HG02571 (cell line): ENCODE measurements at regions not wholly inside any gene's neighbourhood (a gene's known extent, or its start where the extent isn't known, plus 50 kb on each side); places are given as distances from the start of the nearest gene placed in this dataset.
"Not testable (repeated sequence)": the region's sequence is repeated elsewhere in the genome, so short reads cannot be mapped to it uniquely, and the experiment has no call there.

Experiments
- ATAC-seq: cut with Tn5 transposase; IDR thresholded peaks from one replicate; pipeline ENCODE4 v1.9.1; 2021; ENCODE audit warnings: mild to moderate bottlenecking, moderate library complexity; ENCODE audit not compliant: unreplicated experiment

DNA sequence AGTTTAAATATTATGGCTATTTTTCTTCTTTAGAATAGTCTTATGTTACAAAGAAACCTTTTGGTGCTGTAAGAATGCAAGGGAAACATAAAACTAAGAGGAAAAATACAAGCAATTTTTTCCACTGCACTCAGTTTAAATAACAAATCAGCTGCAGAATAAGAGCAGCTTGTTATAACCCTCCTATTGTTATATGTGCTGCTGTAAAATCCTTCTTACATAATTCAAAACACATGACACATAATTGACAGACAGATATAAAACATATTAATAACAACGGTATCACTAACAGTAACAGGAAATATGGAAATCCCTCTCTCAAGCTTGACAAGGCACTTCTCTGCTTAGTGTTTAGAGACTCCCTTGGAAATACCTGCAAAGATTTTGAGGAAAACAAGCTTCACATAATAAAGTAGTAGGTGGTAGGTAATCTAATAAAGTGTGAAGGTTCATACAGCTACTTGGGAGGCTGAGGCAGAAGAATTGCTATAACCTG is 385.3 kb upstream of the HS3ST1 start:
- ATAC-seq: no peak

DNA sequence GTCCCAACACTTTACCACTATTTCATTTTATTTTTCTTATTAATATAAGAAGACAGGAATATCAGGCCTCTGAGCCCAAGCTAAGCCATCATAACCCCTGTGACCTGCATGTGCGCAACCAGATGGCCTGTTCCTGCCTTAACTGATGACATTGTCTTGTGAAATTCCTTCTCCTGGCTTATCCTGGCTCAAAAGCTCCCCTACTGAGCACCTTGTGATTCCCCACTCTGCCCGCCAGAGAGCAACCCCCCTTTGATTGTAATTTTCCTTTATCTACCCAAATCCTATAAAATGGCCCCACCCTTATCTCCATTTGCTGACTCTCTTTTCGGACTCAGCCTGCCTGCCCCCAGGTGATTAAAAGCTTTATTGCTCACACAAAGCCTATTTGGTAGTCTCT is 382.8 kb upstream of the HS3ST1 start:
- ATAC-seq: not testable (repeated sequence)

DNA sequence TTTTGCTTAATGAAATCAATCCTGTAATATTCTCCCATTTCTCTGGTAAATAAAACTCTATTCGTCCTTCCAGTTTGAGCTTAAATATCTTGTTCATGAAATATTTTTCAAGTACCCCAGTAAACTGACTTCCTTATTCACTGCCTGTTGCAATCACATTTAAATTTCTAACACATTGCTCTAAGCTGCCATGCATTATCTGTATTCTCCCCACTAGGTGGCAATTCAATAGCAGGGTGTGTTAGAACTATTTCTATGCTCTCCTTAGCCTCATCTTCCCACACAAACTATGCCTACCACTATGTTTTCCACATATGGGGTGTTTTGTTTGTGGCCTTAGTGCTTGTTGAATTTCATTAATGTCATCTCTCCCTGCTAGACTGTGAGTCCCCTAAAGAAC is 377.1 kb upstream of the HS3ST1 start:
- no peak for ATAC-seq

DNA sequence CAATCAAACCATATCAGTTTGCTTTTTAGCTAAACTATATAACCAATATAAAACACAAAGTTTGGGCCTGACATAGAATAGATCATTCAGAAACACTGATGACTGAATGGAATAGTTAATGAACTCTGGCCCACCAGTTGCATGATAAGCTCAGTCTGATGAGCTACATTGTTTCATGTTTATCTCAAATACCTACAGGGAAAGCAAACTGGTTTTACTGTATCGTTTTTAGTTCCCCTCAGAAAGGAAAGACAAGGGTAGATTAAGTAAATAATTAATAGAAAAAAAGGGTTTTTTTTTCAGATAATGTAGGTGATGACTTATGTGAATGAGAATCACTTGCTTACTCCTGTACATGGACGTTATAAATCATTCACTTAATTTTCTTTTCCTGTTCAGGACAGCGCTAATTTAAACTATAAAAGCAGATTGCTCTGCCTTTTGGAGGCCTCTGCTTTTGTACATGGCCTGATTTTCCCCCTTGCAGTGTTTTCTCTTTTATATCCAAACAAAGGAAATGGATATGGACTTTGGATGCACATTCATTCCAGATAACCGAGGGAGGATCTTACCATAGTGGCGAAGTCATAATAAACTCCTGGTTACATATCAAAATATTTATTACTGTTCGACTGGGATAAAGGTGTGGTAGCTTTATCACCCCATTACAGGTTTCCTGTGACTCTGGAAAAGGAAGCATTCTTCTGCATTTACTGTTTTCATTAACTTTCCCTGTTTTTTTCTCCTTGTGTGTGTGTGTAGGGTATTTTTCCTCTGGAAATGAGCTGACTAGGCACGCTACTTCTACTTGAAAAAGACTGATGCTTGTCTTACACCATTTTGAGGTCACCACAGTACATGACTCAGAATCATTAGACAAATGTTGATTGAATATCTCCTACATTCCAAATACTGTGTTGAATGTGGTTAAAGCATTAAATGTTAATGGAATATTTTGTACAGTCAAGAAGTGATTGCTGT is 373.1 kb upstream of the HS3ST1 start:
- peak; percentile 70 for ATAC-seq

DNA sequence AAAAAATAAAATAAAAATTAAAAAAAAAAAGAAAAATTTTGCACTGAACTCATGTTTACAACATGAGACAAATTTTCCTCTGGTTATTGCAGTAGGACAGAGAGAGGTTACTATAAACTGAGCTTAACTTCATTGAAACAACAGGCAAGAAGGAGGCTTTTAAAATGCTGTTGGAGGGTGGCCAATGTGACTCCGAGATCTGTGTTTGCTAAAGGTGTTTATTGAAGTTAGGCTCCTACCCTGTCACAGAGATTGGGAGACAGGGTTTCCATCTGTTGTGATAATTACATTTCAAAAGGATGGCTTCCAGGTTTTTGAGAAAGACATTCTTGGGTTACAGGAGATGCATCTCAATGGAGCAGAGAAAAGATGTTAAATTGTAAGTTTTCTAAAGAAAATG is 370.5 kb upstream of the HS3ST1 start:
- ATAC-seq: no peak

DNA sequence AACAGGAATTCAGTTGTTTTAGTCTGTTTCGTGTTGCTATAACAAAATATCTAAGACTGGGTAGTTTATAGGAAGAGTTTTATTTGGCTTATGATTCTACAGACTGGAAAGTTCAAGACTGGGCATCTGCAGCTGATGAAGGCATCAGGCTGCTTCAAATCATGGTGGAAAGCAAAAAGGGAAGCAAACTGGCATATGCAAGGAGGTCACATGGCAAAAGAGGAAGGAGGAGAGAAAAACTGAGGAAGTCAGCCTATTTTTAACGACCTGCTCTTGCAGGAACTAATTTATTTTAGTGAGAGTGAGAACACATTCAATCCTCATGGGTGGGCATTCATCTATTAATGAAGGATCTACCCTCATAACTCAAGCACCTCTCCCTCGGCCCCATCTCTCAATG is 363.1 kb upstream of the HS3ST1 start:
- ATAC-seq: no peak

DNA sequence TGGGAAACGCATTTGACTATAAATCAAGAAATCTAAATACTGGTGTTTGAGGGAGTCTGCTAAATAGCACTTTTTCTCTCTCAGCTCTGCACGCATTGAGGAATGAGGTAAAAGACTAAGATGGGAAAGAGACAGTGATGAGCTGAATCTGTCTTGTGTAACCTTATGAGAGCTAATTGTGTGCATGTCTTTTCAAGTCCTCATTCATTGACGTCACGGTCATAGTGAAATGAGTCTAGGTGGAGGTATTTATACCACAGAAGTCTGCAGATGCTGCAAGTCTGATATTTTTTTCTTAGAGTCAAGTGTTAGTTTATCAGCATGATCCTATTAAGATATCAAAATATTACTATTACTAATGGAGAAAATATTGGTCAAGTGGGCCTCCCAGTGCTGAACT is 361.5 kb upstream of the HS3ST1 start:
- no peak for ATAC-seq

DNA sequence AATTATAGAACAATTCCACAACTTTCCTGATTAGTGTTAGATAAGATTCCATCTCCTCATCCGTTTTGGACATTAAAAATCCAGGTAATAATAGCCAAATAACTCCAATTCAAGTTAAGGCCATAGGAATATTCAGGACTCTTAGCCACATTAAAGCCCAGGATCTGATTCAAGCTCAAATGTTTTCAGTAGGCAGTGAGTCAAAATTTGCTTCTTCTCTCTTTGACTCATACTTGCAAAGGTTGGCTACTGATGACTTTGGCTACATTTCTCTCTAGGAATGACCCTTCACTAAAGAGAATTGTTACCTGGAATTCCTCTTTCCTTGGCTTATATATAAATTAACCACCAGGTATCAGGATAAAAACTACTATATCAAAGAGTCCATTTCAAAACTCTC is 354.9 kb upstream of the HS3ST1 start:
- no peak for ATAC-seq

DNA sequence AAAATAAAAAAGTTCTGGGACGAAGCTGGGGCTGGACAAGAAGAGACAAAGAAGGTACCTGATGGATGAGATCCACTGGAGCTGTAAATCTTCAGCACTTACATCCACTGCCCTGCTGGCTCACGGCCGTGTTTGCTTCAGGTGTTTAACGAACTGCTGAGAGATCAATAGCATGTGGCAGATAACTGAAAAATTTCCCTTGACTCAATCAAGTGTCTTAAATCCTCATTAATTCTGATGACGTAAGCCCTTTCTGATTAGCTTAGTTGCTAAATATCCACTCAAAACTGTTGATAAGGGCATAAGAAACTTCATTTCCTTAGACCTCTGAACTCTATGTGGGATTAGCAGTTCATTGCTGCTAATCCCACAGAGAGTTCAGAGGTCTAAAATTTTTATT is 354.2 kb upstream of the HS3ST1 start:
- ATAC-seq: no peak

DNA sequence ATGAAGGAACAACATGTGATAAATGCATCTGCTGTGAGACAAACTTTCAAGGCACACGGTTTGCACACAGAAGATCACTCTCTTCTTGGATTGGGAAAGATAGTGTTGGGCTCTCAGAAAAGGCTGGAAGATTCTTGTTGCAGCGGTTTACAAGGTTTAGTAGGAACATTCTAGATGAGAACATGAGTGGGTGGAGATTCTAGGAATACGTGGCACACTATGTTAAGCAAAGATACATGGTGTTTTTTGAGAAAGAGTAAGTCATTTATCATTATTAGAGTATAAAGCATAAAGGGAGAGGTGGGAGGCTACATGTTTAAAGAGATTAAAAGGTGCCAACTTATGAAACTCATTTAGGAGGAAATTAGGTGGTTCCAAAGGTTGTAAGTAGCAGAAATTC is 348.8 kb upstream of the HS3ST1 start:
- ATAC-seq: no peak

DNA sequence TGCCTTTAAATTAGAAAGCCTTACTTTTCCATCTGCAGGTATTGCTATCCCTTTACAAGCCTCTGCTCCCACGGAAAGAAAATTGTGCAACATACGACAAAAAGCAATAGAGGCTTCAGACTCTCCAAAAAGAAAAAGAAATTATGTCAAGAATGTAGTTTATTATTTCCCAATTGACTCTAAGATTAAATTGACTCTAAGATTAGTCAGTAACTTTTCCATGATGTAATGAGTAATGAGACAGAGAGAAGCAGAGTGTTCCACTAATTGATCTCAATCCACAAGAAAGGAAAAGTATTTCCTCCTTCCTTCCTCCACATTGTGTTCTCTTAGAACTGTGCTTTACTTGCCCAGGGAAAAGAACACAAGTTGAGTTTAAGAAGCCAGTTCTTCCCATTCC is 345.7 kb upstream of the HS3ST1 start:
- no peak for ATAC-seq

DNA sequence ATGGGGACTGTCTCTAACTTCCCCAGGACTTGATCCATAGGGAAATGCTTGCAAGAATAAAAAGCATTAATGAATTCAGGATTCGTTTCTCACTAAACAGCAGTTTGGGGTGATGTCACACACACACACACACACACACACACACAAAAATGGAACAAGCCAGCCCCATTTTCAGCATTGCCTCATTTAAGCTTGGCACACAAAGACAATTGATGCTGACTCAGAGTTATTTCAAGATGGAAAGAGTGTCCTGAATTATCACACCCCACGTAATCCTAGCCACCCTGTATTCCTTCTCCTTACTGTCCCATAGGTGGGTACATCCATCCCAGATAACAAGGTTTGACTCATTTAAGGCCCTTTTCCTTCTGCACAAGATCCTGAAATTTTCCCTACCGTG is 345.1 kb upstream of the HS3ST1 start:
- no peak for ATAC-seq

DNA sequence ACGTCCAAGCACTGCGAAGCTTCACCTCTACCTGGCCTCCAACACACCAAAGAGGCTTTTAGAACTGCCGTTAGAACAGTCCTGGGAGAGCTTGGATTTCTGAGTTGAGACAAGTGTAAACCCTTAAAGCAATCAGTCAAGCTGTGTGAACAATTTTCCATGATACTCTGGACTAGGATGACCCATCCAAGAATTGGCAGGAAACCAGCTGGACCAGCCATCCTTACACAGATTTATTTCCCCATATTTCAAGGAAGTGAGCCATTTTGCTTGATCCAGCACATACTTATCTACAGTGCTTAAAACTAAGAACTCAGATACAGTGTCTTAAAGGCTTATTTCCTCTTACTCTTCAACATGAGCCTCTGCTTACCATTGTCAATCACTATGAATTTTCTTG is 340.7 kb upstream of the HS3ST1 start:
- ATAC-seq: no peak

DNA sequence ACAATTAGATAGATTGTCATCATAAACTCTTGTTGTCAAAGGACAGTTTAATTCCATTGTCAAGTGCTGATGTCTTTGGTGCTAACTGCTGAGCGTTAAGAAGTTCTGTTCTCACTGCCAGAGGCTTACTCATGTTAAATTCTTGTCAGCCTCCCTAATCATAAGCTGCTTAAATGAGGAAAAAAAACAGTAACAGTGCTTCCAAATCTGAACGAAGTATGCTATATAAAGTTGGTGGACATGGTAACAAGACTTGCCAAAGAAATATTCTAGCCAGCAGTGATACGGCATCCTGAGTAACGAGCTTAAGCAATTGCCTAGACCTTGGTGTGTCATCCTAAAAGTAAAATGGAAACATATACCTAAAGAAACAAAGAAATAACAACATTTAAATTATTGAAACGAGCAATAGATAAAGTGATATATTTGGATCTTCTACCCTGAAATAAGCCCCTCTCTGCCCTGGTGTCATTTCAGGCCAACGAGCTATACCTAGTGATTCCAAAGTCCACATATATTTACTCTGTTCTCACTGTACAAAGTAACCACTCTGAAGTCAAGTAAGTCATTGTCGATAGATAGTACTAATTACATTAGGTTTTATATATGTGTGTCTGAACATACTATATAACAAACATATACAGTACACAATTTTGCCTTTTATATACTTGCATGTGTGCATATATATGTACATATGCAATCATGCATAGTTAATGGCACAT is 339.7 kb upstream of the HS3ST1 start:
- no peak for ATAC-seq

DNA sequence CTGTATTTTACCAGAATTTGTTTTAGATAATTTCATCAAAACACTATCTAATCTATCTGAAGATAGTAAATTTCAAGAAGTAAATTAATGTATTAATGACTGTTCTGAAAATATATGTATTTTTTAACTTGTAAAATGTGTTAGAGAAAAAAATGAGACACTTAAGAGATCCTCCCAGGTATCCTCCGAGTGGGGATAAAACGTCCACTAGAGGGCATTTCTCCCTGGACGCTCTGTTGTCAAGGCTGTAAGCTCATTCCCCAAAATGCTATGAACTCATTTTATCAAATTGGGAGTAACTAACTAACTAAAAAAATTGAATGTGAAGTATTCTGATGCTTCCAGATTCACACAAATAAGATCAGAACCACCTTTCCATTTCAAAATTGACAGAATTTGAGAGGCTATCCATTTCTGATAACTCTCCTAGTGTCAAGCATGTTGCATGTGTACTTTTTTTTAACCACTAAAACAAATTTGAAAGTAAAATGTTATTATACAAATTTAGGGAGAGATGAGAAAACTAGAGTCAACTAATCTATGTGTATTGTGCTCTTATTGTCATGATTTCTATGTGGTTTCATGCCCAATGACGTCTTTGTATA is 337.3 kb upstream of the HS3ST1 start:
- ATAC-seq: no peak

DNA sequence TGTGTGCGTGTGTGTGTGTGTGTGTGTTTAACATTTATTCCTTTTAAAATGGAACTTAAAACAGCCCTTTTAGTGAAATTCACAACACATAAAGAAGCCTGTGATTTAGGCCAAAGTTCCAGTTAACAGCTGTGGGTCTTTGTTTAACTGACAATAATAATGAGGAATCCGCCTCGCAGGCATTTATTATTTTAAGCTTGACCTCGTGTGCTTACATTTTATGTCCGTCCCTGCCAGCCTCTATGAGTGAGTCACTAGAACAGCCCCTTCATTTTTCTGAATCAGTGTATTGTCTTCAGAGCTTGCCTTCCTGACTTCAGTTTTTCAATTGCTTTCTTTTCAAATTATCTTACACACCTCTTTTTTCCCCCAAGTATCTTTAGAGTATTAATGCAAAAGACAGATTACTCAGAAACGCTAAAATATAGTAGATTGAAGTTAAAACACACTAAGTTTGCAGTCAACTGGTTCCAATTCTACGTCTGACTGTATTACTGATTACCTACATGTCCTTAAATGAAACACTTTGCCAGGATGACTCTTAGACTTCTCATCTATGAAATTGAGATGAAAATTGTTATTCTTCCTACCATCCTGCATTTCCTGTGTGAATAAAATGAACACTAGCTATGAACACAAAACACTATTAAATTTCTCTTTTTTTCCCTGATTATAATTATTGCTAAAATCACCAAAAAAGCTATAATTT is 319.6 kb upstream of the HS3ST1 start:
- no peak for ATAC-seq

DNA sequence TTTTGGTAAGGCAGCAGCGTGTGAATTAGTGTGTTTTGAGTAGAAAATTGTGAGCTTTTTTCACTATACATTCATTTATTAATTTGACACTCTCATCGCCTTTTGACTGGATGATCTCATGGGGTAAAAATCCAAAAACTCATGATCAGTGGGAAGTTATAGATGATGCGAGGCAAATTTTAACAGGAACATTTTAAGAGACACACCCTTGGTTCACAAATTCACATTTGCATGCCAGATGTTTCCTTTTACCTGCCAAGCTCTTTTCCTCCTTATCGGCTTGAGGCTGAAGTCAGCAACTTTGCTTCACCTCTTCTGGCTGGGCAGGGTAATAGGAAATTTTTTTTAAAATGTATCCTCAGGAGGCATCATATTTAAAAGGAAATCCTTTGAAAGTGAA is 318.0 kb upstream of the HS3ST1 start:
- no peak for ATAC-seq

DNA sequence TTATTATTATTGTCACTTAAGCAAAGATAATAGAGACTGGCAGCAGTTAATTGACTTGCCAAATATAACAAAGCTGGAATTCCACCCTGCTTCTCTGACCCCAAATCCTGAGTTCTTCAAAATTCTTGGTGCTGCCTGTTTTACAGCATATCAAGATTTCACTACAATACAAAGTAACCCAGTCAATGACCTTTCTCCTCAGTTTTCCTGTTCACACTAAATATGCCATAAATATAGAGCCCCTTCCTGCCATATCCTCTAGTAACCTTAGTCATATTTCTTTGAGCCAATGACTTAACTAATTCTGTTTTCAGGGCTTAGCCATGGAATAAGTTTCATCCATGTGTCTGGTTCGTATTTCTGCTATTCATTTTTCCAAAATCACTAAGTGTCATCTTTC is 315.3 kb upstream of the HS3ST1 start:
- ATAC-seq: no peak

DNA sequence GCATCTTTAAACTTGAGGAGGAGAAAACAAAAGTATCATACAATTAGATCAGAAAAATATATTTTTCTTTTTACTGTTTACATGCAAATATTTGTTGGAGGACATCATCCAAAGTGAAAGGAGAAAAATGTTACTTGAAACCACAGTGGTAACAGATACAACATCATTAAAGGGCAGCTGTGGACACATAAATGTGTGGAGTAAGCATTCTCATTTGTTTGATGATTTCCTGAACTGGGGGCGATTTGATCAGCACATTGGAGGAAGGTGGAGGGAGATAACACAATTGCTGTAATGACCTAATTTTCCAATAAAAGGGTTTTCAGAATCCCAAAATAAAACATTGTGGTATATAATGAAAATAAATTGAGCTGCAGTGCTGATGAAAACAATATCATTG is 314.5 kb upstream of the HS3ST1 start:
- ATAC-seq: no peak

DNA sequence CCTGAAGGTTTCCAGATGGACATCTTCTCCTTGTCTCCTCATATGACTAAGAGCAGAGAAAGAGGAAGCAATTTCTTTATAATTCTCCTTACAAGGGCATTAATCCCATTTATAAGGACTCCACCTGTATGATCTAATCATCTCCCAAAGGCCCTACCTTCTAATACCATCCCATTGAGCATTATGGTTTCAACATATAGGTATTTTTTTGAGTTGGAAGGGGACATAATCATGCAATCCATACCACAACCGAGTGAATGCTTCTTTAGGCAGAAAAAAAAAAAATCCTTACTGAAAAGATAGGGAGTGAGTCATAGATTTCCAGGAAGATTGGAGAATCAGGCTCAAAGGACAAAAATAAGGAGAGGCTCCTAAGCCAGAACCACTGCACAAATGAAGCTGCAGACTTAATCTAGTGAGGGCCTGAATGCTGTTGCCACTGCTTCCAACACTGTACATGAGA is 312.5 kb upstream of the HS3ST1 start:
- no peak for ATAC-seq

DNA sequence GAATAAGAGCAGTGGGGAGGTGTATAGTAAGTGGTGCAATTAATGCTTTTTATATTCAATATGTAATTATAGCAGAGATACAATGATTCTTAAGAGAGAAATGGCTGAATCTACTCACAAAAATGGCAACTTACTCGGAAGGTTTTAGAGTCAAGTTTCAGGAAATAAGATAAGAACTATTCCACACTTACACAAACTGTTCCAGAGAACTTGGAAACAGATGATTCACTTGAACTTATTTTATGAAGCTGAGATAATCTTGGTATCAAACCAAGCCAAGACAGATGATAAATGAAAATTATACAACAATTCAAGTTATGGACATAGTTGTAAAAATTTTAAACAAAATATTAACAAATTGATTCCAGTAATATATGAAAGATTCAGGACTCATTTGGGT is 311.3 kb upstream of the HS3ST1 start:
- ATAC-seq: no peak
